H1 (cell line): ENCODE measurements at regions not wholly inside any gene's neighbourhood (a gene's known extent, or its start where the extent isn't known, plus 50 kb on each side); places are given as distances from the start of the nearest gene placed in this dataset.
A peak's percentile ranks its signal among the peaks of the same experiment; 100 is the strongest.

Source experiments
- CTCF ChIA-PET: fragments of 300-600 bp; sonication (Branson Sonifier 250); formaldehyde crosslinking; loops from one replicate; lab custom pipeline; 2021; ENCODE audit not compliant: partially characterized antibody; lab: Charles Lee
- POLR2A ChIA-PET: fragments of 300-600 bp; sonication (Branson Sonifier 250); formaldehyde crosslinking; loops from one replicate; lab custom pipeline; 2021; ENCODE audit warnings: inconsistent platforms; ENCODE audit not compliant: partially characterized antibody; lab: Charles Lee
- DNase-seq, 2 experiments: peaks; one replicate each; pipeline versions ENCODE4 v3.0.0 to v3.0.0-alpha.2; 2010 to 2022; ENCODE audit warnings: low spot score in 2 of 2, low read depth in 1 of 2, mixed read lengths in 1 of 2
- FAIRE-seq: peaks from 2 replicates; lab custom pipeline; 2011; peaks lifted over from hg19 to GRCh38; lab: Jason Lieb, UNC
- H2AFZ ChIP-seq: 2 replicates; pipeline ENCODE4 v1.8.1; 2012; ENCODE audit warnings: low read length, inconsistent platforms
- H2AK5ac ChIP-seq: 2 replicates; pipeline ENCODE4 v1.6.1; 2013; ENCODE audit warnings: low read depth, low read length
- H2BK120ac ChIP-seq: replicated peaks from 2 replicates; pipeline ENCODE3; 2013; ENCODE audit warnings: low read depth, low read length, inconsistent platforms
- H2BK12ac ChIP-seq: 2 replicates; pipeline ENCODE4 v1.6.1; 2013; ENCODE audit warnings: low read depth, low read length
- H2BK15ac ChIP-seq: 2 replicates; pipeline ENCODE4 v1.6.1; 2013; ENCODE audit warnings: low read length
- H2BK20ac ChIP-seq: 2 replicates; pipeline ENCODE4 v1.6.1; 2013; ENCODE audit warnings: low read length
- H2BK5ac ChIP-seq: 2 replicates; pipeline ENCODE4 v1.6.1; 2013; ENCODE audit warnings: low read depth, low read length
- H3K14ac ChIP-seq: 2 replicates; pipeline ENCODE4 v1.6.1; 2013; ENCODE audit warnings: inconsistent platforms; ENCODE audit not compliant: insufficient read length
- H3K18ac ChIP-seq: 2 replicates; pipeline ENCODE4 v1.6.1; 2013; ENCODE audit warnings: low read length; ENCODE audit errors: extremely low read depth
- H3K23ac ChIP-seq: 2 replicates; pipeline ENCODE4 v1.6.1; 2013; ENCODE audit warnings: inconsistent platforms; ENCODE audit not compliant: insufficient read length
- H3K23me2 ChIP-seq: 2 replicates; pipeline ENCODE4 v1.6.1; 2013; ENCODE audit warnings: low read depth, low read length
- H3K27ac ChIP-seq: 2 replicates; pipeline ENCODE4 v1.6.1; 2011; ENCODE audit warnings: low read depth, low read length, inconsistent platforms
- H3K27me3 ChIP-seq, 4 experiments: replicated peaks in 1 of 4; 1 replicate in 1 of 4; 2 replicates in 3 of 4; pipeline versions ENCODE4 v1.6.1 to v1.8.1; 2011 to 2013; ENCODE audit warnings: low read length in 3 of 4, mild to moderate bottlenecking in 3 of 4, inconsistent platforms in 2 of 4, mixed read lengths in 2 of 4, moderate library complexity in 1 of 4; ENCODE audit not compliant: control insufficient read depth in 3 of 4, insufficient read depth in 3 of 4; ENCODE audit errors: extremely low read depth in 1 of 4
- H3K36me3 ChIP-seq, 4 experiments: 2 replicates each; pipeline versions ENCODE4 v1.6.1 to v1.8.1; 2011 to 2013; ENCODE audit warnings: mild to moderate bottlenecking in 4 of 4, low read length in 3 of 4, moderate library complexity in 2 of 4, control low read depth in 1 of 4, inconsistent platforms in 1 of 4; ENCODE audit not compliant: insufficient read depth in 4 of 4, control insufficient read depth in 2 of 4
- H3K4ac ChIP-seq: replicated peaks from 2 replicates; pipeline ENCODE3; 2013; ENCODE audit warnings: low read length, low read depth, mixed read lengths, inconsistent platforms; ENCODE audit not compliant: insufficient read length
- H3K4me1 ChIP-seq, 4 experiments: replicated peaks in 1 of 4; 1 replicate in 1 of 4; 2 replicates in 3 of 4; pipeline versions ENCODE4 v1.6.1 to v1.8.1; 2011 to 2013; ENCODE audit warnings: low read length in 3 of 4, inconsistent platforms in 2 of 4, mixed read lengths in 1 of 4; ENCODE audit not compliant: insufficient read depth in 4 of 4, control insufficient read depth in 3 of 4
- H3K4me2 ChIP-seq, 2 experiments: 2 replicates each; pipeline versions ENCODE4 v1.6.1 to v1.8.1; 2011 to 2013; ENCODE audit warnings: low read depth in 2 of 2, low read length in 2 of 2, control low read depth in 1 of 2, inconsistent platforms in 1 of 2, mild to moderate bottlenecking in 1 of 2; ENCODE audit not compliant: insufficient read depth in 1 of 2
- H3K4me3 ChIP-seq, 4 experiments: fragments of 200-600, 300-600 bp in 1 of 4; sonication (generic), shearing (Covaris generic), sonication (Bioruptor Twin) in 1 of 4; 2 replicates each; pipeline versions ENCODE4 v1.5.1 to v1.8.1; 2011 to 2016; ENCODE audit warnings: low read length in 4 of 4, low read depth in 3 of 4, control low read depth in 2 of 4, inconsistent platforms in 2 of 4, mild to moderate bottlenecking in 2 of 4, mixed read lengths in 1 of 4, moderate library complexity in 1 of 4; ENCODE audit not compliant: insufficient read depth in 2 of 4; ENCODE audit errors: extremely low read depth in 1 of 4
- H3K56ac ChIP-seq: replicated peaks from 2 replicates; pipeline ENCODE3; 2013; ENCODE audit warnings: low read depth, mild to moderate bottlenecking, mixed read lengths, low read length, inconsistent platforms; ENCODE audit not compliant: insufficient read length
- H3K79me1 ChIP-seq: 2 replicates; pipeline ENCODE4 v1.6.1; 2013; ENCODE audit warnings: low read depth, low read length, control low read depth
- H3K79me2 ChIP-seq, 2 experiments: 2 replicates each; pipeline versions ENCODE4 v1.6.1 to v1.8.1; 2012 to 2013; ENCODE audit warnings: low read length in 2 of 2, mild to moderate bottlenecking in 2 of 2, inconsistent platforms in 1 of 2; ENCODE audit not compliant: insufficient read depth in 2 of 2, control insufficient read depth in 1 of 2
- H3K9ac ChIP-seq, 4 experiments: replicated peaks in 1 of 4; 1 replicate in 1 of 4; 2 replicates in 3 of 4; pipeline versions ENCODE4 v1.6.1 to v1.8.1; 2011 to 2013; ENCODE audit warnings: low read depth in 3 of 4, low read length in 3 of 4, control low read depth in 2 of 4, mild to moderate bottlenecking in 2 of 4, moderate library complexity in 2 of 4, inconsistent platforms in 1 of 4; ENCODE audit errors: extremely low read depth in 1 of 4
- H3K9me3 ChIP-seq, 2 experiments: 2 replicates each; pipeline versions ENCODE4 v1.6.1 to v1.8.1; 2012 to 2013; ENCODE audit warnings: mild to moderate bottlenecking in 2 of 2, moderate library complexity in 2 of 2, control low read depth in 1 of 2, inconsistent platforms in 1 of 2, low read depth in 1 of 2, low read length in 1 of 2, mixed read lengths in 1 of 2; ENCODE audit not compliant: insufficient read depth in 2 of 2
- H4K20me1 ChIP-seq, 2 experiments: replicated peaks in 1 of 2; 2 replicates each; pipeline versions ENCODE3 to v1.8.1; 2011 to 2013; ENCODE audit warnings: inconsistent platforms in 2 of 2, low read length in 2 of 2, mild to moderate bottlenecking in 1 of 2; ENCODE audit not compliant: insufficient read depth in 2 of 2, control insufficient read depth in 1 of 2
- H4K5ac ChIP-seq: 2 replicates; pipeline ENCODE4 v1.6.1; 2013; ENCODE audit warnings: low read length, low read depth, mixed read lengths, inconsistent platforms; ENCODE audit not compliant: insufficient read length
- H4K8ac ChIP-seq: 2 replicates; pipeline ENCODE4 v1.8.0; 2013; ENCODE audit warnings: mild to moderate bottlenecking, moderate library complexity, low read length, inconsistent platforms; ENCODE audit not compliant: insufficient read depth; ENCODE audit errors: extremely low read depth
- H4K91ac ChIP-seq: replicated peaks from 2 replicates; pipeline ENCODE3; 2013; ENCODE audit warnings: low read length, mixed read lengths, inconsistent platforms; ENCODE audit not compliant: insufficient read length
- HDAC2 ChIP-seq, 2 experiments: fragments of 300-600 bp in 1 of 2; sonication (generic) in 1 of 2; IDR thresholded peaks; 2 replicates each; pipeline ENCODE4 v1.6.1; 2011 to 2012; ENCODE audit warnings: low read depth in 2 of 2, low read length in 2 of 2, mild to moderate bottlenecking in 2 of 2, moderate library complexity in 2 of 2, borderline replicate concordance in 1 of 2, inconsistent platforms in 1 of 2
- HDAC6 ChIP-seq: IDR thresholded peaks from one replicate; pipeline ENCODE4 v1.7.1; 2012; ENCODE audit warnings: low read depth, mild to moderate bottlenecking, inconsistent platforms, low read length, moderate library complexity
- RAD21 ChIP-seq, 2 experiments: IDR thresholded peaks in 1 of 2; conservative IDR thresholded peaks in 1 of 2; 2 replicates each; pipeline ENCODE4 v1.6.1; 2011; ENCODE audit warnings: low read depth in 2 of 2, low read length in 2 of 2, improper control_type of control experiment in 1 of 2, inconsistent platforms in 1 of 2, mild to moderate bottlenecking in 1 of 2, moderate library complexity in 1 of 2
- SP4 ChIP-seq: IDR thresholded peaks from 2 replicates; pipeline ENCODE4 v1.6.1; 2012; ENCODE audit warnings: low read length, inconsistent platforms
- SUZ12 ChIP-seq: fragments of 200-600 bp; sonication (generic); IDR thresholded peaks from 2 replicates; pipeline ENCODE4 v1.6.1; 2012; ENCODE audit warnings: mild to moderate bottlenecking, inconsistent platforms, low read length, moderate library complexity, mixed read lengths
- YY1 ChIP-seq: IDR thresholded peaks from 2 replicates; pipeline ENCODE4 v1.6.1; 2011; ENCODE audit warnings: low read depth, mild to moderate bottlenecking, low read length
- WGBS, 2 experiments: shearing (Covaris generic) in 1 of 2; methylation state at CpG; one replicate each; pipeline versions ENCODE4 v1.1.6 to v1.1.7; 2013 to 2015; ENCODE audit warnings: low lambda C conversion rate in 2 of 2, mixed read lengths in 2 of 2, inconsistent platforms in 1 of 2, low coverage in 1 of 2, missing lambda C conversion rate in 1 of 2; ENCODE audit not compliant: insufficient replicate concordance in 2 of 2, insufficient coverage in 1 of 2, insufficient read length in 1 of 2; ENCODE audit errors: extremely low coverage in 1 of 2, missing lambda C conversion rate in 1 of 2; 5-methylcytosine and 5-hydroxymethylcytosine counted together
- TF ChIP-seq, protein P1 (sequence below): IDR thresholded peaks from 2 replicates; pipeline ENCODE4 v1.6.1; 2012; ENCODE audit warnings: inconsistent platforms
- TF ChIP-seq, protein P2 (sequence below): IDR thresholded peaks from 2 replicates; pipeline ENCODE4 v1.6.1; 2011; ENCODE audit warnings: low read length, improper control_type of control experiment

- H4K8ac ChIP-seq, result no peak overlapping the region
- no peak overlapping the region for H2BK15ac ChIP-seq
- CTCF ChIA-PET, result interaction anchor here (0.6 to 3.3 kb wide), 39 partner anchors 9 to 991 kb away, joined by 3 to 16 read pairs (median 3); partner anchors contain the start of gene C11orf58
- no peaks in the 10 kb centered on the region for H3K79me1 ChIP-seq
- peak overlapping the region; percentile 93; the same call in 1 of the 2 replicates for H2AFZ ChIP-seq
- H3K4me3 ChIP-seq, result peak overlapping the region; percentile 8 to 65 (median 52); a peak in 7 of 8 replicates
- H3K27me3 ChIP-seq, result peaks cover 46 to 73% (median 65%) of the 10 kb centered on the region in 4 experiments
- peaks cover 12 to 21% of the 10 kb centered on the region in 2 experiments for H4K20me1 ChIP-seq
- no peak overlapping the region for H3K23ac ChIP-seq
- H3K4me1 ChIP-seq, result peaks cover 0 to 13% (median 4%) of the 10 kb centered on the region in 4 experiments; a peak in 5 of 7 replicates
- no peak overlapping the region; the same call in 1 of the 2 replicates for H3K18ac ChIP-seq
- no peak overlapping the region for H2AK5ac ChIP-seq
- no peak overlapping the region for H2BK12ac ChIP-seq
- 0 out of 7 replicates have a peak overlapping the region, but pooled peaks of 1 of the 4 experiments have one; percentile 1 for H3K9ac ChIP-seq
- H3K23me2 ChIP-seq, result peaks cover 5% of the 10 kb centered on the region
- H3K36me3 ChIP-seq, result peaks cover 0 to 6% (median 0%) of the 10 kb centered on the region in 4 experiments; a peak in 1 of 8 replicates
- H2BK120ac ChIP-seq, result no peak overlapping the region
- no peaks in the 10 kb centered on the region for H3K79me2 ChIP-seq
- no peak overlapping the region for H3K56ac ChIP-seq
- H3K27ac ChIP-seq, result no peak overlapping the region
- WGBS, 2 experiments, result 2% methylated on average over 56 of the region's 65 CpGs; no CpG with 5 or more reads in 1 of the 2 experiments
- no peak overlapping the region for H3K4ac ChIP-seq
- FAIRE-seq (peak; percentile 50), DNase-seq (peak; percentile 85 to 92)
- POLR2A ChIA-PET, result no interaction called here
- H2BK20ac ChIP-seq, result no peak overlapping the region
- H2BK5ac ChIP-seq, result no peak overlapping the region
- H3K14ac ChIP-seq, result no peak overlapping the region
- H3K9me3 ChIP-seq, result no peaks in the 10 kb centered on the region
- H3K4me2 ChIP-seq, result peak overlapping the region; percentile 63 to 92
- H4K5ac ChIP-seq, result no peak overlapping the region
- no peak overlapping the region for H4K91ac ChIP-seq
- TF ChIP-seq, protein P1, sequence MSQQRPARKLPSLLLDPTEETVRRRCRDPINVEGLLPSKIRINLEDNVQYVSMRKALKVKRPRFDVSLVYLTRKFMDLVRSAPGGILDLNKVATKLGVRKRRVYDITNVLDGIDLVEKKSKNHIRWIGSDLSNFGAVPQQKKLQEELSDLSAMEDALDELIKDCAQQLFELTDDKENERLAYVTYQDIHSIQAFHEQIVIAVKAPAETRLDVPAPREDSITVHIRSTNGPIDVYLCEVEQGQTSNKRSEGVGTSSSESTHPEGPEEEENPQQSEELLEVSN, result 0 out of 2 replicates have a peak, but pooled peaks have one; percentile 14
- TF ChIP-seq YY1 (peak; percentile 35; the same call in 1 of the 2 replicates), HDAC2 (IDR thresholded peaks at IDR 0.05; ENCODE audit: borderline replicate concordance in 1 of 2, low read depth in 2 of 2, low read length in 2 of 2) (no peak), RAD21 (IDR thresholded peaks at IDR 0.05 in 1 of 2, conservative IDR thresholded peaks at IDR 0.05 in 1 of 2; ENCODE audit: low read depth in 2 of 2, low read length in 2 of 2) (peak; percentile 92 to 93), SUZ12 (peak; percentile 85; the same call in 1 of the 2 replicates), HDAC6 (no peak), SP4 (no peak)
- TF ChIP-seq, protein P2, sequence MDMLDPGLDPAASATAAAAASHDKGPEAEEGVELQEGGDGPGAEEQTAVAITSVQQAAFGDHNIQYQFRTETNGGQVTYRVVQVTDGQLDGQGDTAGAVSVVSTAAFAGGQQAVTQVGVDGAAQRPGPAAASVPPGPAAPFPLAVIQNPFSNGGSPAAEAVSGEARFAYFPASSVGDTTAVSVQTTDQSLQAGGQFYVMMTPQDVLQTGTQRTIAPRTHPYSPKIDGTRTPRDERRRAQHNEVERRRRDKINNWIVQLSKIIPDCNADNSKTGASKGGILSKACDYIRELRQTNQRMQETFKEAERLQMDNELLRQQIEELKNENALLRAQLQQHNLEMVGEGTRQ, result no peak
Measured at GRCh38 chr11:16613512-16614381, 124.7 kb upstream of the C11orf58 start.
